Renal cortical epithelial cell (primary cell): ENCODE measurements at regions not wholly inside any gene's neighbourhood (a gene's known extent, or its start where the extent isn't known, plus 50 kb on each side); places are given as distances from the start of the nearest gene placed in this dataset.

Experiments used
- DNase-seq: peaks from one replicate; pipeline ENCODE4 v3.0.0-alpha.2; 2011; ENCODE audit warnings: low read depth

DNA sequence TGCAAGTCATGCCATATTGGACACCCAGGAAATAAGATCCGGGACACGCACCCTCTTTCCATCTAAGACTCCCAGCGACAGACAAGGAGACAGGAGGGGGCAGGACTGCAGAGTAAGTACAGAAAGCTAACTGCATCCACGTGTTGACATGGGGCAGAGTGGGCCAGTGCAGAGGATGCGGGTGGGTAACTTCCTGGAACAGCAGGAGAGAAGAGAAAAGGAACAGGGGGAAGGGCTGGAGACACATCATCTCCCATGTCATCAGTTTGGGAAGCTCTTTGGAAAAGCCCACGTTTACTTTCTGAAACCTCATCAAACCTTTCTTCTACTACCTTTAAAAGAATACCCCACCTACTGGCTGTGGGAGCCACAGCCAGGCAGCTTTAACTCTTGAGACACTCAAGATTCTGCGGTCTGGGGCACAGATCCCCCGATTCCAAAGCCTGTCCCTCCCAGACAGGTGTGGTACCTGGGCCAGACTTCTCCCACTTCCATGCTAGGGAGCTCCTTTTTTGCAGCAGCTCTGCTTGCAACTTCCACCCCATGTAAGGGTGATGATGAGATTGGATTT lies 273.5 kb upstream of the RPL38 start:
- no peak for DNase-seq

DNA sequence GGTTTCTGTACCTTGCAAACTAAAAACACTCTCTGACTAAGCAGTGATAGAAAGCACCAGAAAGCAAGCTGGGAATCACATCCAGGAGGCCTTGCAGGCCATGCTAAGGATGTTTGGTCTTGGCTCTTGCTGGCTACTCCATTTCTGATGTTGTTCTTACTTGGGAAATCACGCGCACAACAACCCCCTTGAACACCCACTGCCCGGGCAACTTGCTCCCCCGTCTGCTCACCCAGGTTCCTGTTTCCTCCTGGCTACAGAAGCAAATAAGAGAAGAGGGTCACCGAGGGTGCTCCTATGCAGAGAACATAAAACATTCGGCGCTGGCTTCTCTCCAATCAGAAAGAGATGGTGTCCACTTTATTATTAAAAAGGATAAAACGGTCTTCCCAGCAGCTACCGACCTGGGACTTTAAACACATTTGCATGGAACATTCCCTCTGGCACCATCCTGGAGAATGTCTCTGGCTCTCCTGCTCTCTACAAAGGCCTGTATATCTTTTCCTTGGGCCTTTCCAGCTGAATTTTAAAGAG lies 271.2 kb upstream of the RPL38 start:
- no peak for DNase-seq

DNA sequence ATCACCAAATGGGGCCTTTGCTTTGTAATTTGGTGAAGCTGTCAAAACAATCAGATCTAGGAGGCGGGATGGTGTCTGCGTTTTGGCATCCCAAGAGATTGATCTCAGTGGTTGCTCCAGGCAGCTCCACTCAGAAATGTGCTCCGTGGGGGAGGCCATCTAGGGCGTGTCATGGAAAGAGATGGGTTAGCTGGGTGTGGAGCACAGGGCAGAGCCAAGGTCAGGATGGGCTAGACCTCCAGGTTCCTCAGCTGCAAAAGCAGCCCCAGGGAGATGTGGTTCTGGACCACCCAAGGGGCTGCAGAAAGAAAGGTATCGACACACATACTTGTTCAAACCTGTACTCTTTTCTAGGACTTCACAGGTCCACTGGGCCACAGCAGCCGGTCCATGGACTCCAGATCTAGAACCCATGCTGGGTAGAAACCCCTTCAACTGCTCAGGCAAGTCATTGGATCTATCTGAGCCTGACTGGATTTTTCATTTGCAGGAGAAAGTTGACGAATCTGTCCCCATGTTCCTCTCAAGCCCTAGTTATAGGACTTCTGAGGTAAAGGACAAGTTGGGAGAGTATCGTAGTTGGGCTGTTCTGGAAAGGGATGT lies 270.2 kb upstream of the RPL38 start:
- DNase-seq = no peak

DNA sequence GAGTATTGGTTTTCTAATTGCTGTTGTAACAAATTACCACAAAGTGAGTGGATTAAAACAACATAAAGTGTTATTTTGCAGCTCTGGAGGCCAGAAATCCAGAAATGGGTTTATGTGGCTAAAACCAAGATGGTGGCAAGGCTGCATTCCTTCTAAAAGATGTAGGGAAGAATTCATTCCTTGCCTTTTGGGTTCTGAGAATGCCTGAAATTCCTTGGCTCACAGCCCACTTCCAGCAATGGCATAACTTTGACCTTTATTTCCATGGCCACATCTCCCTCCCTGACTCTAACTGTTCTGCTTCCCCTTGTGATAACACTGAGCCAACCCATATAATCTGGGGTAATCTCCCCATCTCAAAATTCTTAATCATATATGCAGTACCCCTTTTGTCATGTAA lies 269.6 kb upstream of the RPL38 start:
- DNase-seq = no peak

DNA sequence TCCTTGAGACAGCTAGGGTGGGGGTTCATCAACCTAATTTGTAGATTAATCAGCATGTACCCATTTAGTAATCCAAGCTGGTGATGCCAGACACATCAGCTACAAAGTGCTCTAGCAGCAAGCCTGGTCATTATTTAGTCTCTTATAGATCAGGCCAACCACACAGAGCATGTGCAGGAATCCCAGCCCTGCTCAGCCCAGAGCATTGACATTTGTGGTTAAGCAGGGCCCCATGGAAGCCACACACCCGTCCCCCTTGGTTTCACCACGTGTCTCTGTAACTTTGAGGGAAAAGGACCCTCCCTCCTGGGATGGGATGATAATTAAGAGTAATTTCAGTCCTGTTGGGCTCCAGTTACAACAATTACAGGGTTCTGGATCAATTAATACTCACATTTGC lies 268.8 kb upstream of the RPL38 start:
- DNase-seq = no peak

DNA sequence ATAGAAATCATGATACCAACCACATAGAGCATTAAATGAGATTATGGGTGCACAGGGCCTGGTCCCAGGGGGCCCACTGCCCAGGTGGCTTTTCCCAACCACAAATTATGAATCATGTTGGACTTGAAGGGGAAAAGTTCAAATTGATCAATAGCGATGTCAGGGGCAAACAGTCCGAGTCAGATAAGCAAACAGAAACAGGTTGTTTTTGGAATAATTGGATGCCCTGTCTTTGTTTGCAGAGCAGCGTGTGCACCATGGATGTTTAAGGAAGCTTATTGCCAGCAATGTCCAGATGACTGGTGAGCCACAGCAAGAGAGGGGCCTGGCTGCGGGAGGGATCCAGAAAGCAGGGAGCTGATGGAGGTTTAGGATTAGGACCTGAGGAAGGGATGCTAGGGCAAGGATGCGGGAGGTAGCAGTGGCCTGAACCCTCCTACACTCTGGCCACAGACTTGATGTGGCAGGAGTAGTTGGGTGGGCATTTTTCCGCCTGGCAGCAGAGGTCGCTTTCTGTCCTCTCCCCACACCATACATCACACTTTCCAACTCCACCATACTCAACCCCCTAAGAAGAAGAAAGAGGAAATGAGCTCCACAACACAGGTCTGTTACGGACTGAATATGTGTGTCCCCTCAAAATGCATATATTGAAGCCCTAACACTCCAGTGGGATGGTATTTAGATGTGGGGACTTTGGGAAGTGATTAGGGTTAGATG lies 266.4 kb upstream of the RPL38 start:
- no peak for DNase-seq

DNA sequence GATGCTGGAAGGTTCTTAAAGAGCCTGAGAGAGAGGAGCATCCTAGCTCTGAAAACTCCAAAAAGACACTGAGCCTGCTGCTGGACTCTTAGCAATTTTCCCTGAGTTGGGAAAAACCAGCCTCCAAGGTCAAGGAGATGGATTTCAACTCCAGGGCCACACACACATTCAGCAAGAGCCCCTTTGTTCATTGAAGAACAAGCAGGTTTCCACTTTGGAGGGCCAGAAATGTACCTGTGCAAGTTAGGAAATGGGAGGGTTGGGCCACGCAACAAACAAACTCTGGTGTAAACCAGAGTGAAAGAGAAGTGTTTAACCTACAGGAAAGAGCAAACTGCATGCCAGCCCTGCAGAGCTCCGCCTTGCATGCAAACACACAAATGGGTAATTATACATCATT lies 264.8 kb upstream of the RPL38 start:
- no peak for DNase-seq

DNA sequence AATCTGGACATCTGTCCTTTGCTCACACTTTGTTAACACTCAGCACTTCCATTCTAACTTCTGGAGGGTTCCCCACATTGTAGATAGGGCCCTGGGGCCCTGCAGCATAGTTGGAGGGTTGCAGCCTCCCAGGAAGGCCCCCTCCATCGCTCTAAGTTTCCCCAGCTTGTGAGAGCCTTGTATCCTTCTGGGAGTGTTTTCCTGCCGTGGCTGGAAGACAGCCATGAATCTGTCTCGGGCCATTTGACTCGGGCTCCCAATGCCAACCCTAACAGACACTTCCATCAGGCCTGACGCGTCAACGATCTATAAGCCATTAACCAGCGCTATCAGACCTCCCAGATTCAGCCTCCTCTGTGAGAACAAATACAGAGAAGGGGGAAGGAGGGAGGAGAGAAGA lies 263.7 kb upstream of the RPL38 start:
- DNase-seq = no peak

DNA sequence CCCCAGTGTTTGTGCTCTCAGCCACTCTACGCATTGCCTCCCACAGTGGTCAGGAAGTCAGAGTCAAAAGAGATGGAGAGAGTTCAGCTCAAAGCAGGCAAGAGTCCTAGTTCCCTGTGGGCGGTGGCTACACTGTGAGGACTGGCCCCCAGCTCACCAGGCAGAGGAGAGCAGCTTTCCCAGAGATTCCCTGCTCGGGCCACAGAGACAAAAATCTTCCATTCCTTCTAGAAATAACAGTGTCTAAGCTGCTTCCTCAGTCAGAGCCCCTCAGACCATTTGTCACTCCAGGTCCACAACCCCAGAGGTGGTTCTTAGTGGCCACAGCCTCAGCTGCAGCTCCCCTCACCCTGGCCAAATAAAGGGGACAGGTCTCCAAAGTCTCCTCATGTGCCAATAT lies 263.0 kb upstream of the RPL38 start:
- DNase-seq = no peak

DNA sequence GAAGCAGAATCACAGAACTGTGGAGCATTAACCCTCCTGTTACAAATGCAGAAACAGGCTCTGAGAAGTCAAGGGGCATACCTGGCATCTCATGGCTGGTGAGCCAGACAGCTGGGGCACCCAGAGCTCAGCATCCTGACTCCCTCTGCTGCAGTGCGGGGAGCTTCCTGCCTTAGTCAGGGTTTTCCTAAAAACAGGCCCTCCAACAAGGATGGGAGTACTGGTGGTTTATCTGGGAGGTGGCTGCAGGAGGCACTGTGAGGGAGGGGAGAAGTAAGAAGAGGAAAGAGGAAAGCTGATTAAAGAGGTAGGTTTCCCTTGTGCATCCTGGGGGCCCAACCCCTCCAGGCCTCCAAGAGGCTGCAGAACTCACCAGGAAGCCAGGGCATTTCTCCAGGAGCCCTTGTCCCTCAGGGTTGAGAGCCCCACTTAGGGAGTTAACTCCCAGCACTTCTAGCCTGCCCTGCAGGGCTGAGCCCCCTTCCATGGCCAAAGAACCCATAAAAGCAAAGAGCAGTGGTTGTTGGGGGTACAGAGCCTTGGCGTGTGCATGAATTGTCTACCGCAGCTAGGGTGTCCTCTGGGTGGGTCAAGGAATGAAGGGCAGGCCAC lies 261.5 kb upstream of the RPL38 start:
- DNase-seq = no peak

DNA sequence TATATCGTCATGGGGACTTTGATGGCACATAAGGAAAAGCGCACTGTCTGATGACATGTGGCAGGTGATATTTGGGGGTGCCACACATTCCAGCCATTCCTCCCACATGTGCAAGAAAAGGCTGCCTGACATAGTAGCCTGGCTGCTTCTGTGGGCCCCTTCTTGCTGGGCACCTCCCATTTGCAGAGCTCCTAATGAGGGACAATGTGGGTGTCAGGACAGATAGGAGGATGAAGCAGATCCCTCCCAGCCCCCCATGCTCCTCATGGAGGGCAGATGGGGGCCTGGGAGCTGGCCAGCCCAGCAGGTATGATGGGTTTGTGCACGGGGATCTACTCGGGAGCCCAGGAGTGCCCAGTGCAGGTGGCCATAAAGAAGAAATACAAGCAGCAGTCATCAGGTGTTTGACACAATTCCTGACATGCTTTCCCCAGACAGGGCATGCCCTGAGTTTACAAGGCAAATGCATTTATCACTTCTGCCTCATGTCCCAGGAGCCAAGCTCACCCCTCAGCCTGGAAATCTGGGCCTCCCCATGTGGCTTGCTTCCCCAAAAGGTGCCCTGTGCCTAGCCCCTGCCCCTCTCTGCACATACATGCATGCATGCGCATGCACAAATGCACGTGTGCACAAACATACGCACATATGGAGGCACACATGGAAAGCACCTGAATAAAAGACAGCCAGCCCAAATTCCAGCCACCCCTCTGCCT lies 260.6 kb upstream of the RPL38 start:
- no peak for DNase-seq

DNA sequence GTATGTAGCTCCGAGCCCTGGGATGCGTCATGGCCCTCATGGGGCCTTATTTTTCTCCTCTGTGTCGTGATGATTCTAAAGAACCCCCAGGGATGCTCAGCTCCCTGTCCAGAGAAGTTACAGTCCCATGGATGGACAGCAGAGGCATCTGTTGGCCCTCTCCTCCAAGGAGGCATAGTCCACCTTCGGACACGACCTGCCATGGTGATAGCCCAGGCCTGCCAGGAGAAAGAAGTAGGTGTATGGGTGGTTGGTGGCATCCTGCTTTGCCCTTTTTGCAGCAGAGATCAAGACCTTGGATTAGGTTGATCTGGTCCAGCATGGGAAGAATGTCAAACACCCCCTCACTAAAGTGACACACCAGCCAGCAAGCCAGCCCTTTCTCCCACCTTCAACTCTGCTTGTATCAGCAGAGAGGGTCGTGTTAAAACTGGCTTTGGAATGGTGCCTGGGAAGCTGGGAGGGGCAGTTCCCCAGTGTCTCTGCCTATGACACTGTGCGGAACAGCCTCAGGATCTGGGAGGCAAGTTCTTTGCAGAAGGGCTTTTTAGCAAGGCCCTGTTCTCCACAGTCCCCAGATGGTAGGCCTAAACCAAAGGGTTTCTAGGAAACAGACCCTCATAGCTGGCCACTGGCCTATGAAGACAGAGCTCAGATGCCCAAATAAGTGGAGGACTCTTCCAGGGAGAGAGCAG lies 259.9 kb upstream of the RPL38 start:
- DNase-seq = no peak

DNA sequence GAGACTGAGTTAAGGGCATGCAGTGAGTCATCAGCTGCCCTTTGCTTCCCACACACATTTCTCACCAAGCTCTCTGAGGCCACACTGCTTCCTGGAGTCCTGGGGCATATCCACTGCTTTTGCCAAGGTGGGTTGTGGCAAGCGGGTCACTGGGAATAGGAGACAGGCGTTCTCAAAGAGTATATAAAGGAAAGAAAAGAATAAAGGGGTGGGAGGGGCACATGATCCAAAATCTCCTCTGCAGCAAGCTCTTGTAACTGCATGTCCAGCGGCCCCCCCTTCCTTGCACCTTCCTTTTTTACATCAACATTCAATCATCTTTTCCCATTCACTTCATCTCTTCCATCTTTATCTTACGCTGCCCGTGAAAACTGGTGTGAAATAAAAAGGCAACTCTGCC lies 259.1 kb upstream of the RPL38 start:
- no peak for DNase-seq

DNA sequence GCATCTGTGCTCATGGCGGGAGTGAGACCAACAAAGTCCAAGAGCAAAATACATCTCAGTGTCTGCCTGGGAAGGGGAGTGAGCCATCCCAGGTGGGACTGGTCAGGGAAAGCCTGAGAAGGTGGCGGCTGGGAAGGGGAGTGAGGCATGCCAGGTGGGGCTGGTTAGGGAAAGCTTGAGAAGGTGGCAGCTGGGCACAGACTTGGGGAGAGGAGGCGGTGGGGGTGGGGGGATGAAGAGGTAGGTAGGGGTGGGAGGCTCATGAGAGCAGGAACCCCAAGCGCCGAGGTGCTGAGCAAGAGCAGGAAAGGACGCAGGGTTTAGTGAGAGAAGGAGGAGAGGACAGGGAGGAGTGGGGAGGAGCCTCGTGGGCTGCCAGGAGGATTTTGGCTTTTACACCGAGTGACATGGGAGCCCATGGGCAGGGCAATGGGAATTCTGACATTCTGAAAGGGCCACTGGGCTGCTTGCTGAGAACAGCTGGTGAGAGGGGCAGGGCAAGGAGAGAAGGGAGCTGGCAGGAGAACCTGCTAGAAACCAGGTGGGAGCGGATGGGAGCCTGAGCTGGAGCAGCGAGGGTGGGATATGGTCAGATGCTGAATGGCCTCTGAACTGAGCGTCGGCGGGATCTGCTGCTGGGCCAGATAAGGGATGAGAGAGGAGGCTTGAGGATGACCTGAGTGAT lies 256.1 kb upstream of the RPL38 start:
- DNase-seq = no peak

DNA sequence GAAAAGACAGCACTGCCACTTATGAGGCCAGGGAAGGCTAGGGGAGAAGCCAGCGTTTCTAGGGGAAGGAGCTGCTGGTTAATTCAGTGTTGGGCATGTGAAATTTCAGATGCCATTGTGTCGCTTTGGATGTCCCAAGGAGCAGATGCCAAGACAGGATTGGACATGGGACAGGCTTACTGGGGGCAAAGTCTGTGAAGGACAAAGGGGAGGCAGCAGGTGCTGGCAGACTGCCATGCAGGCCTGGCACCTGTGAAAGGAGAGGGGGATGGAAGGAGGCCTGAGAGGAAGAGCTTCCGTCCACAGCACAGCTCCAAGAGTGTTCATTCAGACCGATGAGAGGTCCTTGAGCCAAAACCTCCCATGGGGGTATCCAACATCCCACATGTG lies 255.5 kb upstream of the RPL38 start:
- DNase-seq = no peak

DNA sequence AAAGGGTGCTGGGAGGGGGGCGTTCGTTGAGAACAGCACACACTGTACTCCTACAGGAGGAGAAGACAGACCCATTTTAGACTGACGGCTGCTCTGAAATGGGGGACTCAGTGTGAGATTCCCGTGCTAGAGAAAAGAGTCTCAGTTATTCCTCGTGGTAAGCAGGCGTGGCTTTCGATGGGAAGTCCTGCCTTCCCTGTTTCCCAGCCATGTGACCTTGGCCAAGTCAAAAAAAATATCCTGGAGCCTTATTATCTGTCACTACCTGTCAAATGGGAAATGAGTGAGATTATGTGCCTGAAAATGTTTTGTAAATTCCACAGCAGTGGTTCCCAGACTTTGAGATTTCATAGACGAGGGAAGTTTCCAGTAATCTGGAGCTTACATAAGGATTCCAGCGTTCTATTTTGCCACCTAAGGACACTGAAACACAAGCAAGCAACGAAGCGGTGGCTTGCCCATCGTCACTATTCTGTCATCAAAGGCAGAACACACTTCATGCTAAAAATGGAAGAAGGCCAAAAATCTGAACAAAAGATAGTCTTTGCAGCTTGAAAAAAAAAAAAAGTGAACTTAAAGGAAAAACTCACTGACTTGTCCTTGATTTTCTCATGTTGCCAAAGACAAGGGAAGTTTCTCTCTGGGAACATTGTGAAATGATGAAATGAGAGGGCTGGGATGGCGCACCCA lies 253.4 kb upstream of the RPL38 start:
- no peak for DNase-seq

DNA sequence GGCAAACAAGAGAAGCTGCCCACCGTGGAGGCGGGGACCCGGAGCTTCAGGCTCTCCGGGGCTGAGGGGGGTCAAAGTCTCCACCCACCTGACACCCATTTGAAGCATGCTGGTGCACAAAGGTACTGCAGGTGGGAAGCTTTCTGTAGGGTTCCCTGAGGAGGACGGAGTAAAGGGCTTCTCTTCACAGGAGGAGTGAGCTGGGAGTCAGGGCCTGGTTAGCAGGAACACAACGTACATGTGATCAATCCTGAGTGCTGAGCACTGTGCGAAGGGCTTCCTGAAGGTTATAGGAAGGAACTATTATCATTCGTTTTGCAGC lies 252.9 kb upstream of the RPL38 start:
- DNase-seq = no peak

DNA sequence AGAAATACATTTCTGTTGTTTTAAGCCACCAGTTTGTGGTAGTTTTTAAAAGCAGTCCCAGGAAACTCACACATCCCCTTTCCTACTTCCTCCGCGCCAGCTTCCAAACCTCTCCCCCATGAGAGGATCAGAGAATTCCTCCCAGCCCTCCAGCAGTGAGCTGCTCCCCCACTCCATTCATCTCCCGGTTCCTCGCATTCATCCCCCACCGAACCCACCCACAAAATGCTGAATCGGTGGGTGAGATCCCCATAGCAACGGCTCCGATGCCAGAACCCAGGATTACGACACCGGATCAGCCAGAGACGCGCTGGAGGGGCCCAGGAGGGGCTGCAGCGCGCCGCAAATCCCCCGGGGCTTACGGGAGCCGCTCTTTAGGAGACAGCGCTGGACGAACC lies 251.4 kb upstream of the RPL38 start:
- DNase-seq = no peak

DNA sequence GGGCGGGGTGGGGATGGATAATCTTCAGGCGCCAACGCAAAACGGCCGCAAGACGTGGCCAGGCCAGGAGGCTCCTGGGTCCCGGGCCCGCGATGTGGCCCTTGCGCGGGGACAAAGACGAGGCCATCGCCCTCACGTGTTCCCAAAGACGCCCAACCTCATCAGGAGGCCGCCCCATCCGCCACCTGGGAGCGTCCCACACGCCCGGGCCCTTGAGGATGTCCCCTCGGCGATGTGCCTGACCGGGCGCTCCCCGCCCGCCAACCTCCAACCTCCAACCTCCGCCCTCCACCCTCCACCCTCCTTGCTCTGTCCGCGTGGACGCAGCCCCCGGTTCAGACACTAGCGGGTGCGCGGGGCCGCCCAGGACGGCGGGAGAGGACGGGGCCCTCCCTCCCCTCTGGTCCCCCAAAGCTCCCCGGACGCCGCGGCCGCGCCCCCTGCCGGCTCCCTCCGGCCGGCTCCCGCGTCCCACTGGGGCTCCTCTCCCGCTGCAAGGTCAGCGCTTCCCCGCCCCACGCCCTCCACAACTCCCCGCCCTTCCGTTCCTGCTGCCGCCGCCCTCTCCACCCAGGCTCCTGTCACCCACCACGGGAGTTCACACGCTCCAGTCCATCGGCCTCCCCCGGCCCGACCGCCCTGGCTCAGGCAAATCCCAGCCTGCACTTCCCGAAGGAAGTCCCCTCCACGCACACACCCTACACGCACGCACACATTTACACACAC lies 250.8 kb upstream of the RPL38 start:
- DNase-seq = no peak
